GM21390 (cell line): ENCODE measurements at regions not wholly inside any gene's neighbourhood (a gene's known extent, or its start where the extent isn't known, plus 50 kb on each side); places are given as distances from the start of the nearest gene placed in this dataset.
"Not testable (repeated sequence)": the region's sequence is repeated elsewhere in the genome, so short reads cannot be mapped to it uniquely, and the experiment has no call there.

Experiments
- ATAC-seq: cut with Tn5 transposase; IDR thresholded peaks from one replicate; pipeline ENCODE4 v1.9.1; 2021; ENCODE audit not compliant: unreplicated experiment

- no peak for ATAC-seq
Observed at GRCh38 chr13:109336730-109337129, 449.7 kb downstream of the IRS2 start.

- ATAC-seq = no peak
Observed at GRCh38 chr13:109333893-109334651, 452.3 kb downstream of the IRS2 start.

- ATAC-seq = no peak
Observed at GRCh38 chr13:109332506-109333499, 453.6 kb downstream of the IRS2 start.

GRCh38 chr13:109331898-109332297 is 454.5 kb downstream of the IRS2 start:
- ATAC-seq = no peak

GRCh38 chr13:109331011-109331433 is 455.4 kb downstream of the IRS2 start:
- ATAC-seq = no peak

GRCh38 chr13:109330123-109330522 is 456.3 kb downstream of the IRS2 start:
- ATAC-seq = no peak

- ATAC-seq = no peak
Observed at GRCh38 chr13:109329175-109329574, 457.2 kb downstream of the IRS2 start.

GRCh38 chr13:109326601-109327000 is 459.8 kb downstream of the IRS2 start:
- no peak for ATAC-seq

GRCh38 chr13:109323338-109323737 is 463.0 kb downstream of the IRS2 start:
- ATAC-seq = no peak

GRCh38 chr13:109318945-109319590 is 467.3 kb downstream of the IRS2 start:
- no peak for ATAC-seq

GRCh38 chr13:109315481-109315880 is 470.9 kb downstream of the IRS2 start:
- no peak for ATAC-seq

- no peak for ATAC-seq
Observed at GRCh38 chr13:109314101-109314500, 472.3 kb downstream of the IRS2 start.

GRCh38 chr13:109312399-109312798 is 474.0 kb downstream of the IRS2 start:
- no peak for ATAC-seq

GRCh38 chr13:109311431-109311976 is 474.9 kb downstream of the IRS2 start:
- ATAC-seq = not testable (repeated sequence)

- no peak for ATAC-seq
Observed at GRCh38 chr13:109309625-109310363, 476.6 kb downstream of the IRS2 start.

- ATAC-seq = no peak
Observed at GRCh38 chr13:109307027-109307426, 479.4 kb downstream of the IRS2 start.

- no peak for ATAC-seq
Observed at GRCh38 chr13:109301726-109302125, 484.7 kb downstream of the IRS2 start.

- no peak for ATAC-seq
Observed at GRCh38 chr13:109301276-109301675, 485.1 kb downstream of the IRS2 start.

- no peak for ATAC-seq
Observed at GRCh38 chr13:109297628-109298027, 488.8 kb downstream of the IRS2 start.

- ATAC-seq = no peak
Observed at GRCh38 chr13:109293166-109293565, 493.2 kb downstream of the IRS2 start.
